NT2/D1 (cell line): ENCODE measurements at regions not wholly inside any gene's neighbourhood (a gene's known extent, or its start where the extent isn't known, plus 50 kb on each side); places are given as distances from the start of the nearest gene placed in this dataset.

Experiments
- YY1 ChIP-seq: IDR thresholded peaks from 2 replicates; pipeline ENCODE4 v1.6.1; 2011; ENCODE audit not compliant: insufficient read length, insufficient read depth
- ZNF274 ChIP-seq: IDR thresholded peaks from 2 replicates; pipeline ENCODE4 v1.6.1; 2011; ENCODE audit warnings: mild to moderate bottlenecking, low read depth, low read length

- no peak for TF ChIP-seq ZNF274
- no peak for TF ChIP-seq YY1
Measured at GRCh38 chr12:88391556-88391955, 188.7 kb downstream of the KITLG start.
